ENCODE measurements at regions not wholly inside any gene's neighbourhood (a gene's known extent, or its start where the extent isn't known, plus 50 kb on each side); places are given as distances from the start of the nearest gene placed in this dataset.

DNA sequence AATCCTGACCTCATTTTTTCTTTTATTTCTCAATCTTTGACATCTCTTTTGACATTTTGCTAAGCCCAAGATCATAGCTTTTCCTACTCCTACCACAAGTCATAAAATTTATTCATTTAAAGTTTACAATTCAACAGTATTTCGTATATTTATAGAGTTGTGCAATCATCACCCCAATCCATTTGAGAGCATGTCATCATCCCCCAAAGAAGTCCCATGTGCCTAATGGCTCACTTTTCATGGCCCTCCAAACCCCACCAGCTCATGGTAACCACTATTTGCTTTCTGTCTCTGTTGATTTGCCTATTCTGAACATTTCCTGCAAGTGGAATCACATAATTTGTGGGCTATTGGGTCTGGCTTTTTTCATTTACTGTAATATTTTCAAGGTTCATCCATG is 52.5 kb upstream of the GLI3 start:
- no peak for DNase-seq (ENCODE audit: low spot score)

Data from kidney capillary endothelial cell (primary cell).